Upper lobe of left lung (tissue), 4 donors: ENCODE measurements at regions not wholly inside any gene's neighbourhood (a gene's known extent, or its start where the extent isn't known, plus 50 kb on each side); places are given as distances from the start of the nearest gene placed in this dataset.

Experiments used
- CTCF ChIP-seq, 6 experiments: fragments of 450-650 bp in 4 of 6; fragments of 200-600 bp in 2 of 6; sonication (generic) in 2 of 6; IDR thresholded peaks; one replicate each; pipeline ENCODE4 v1.5.1; 2016 to 2019; ENCODE audit warnings: antibody characterized with exemption in 6 of 6
- POLR2A ChIP-seq, 4 donors: fragments of 450-650 bp; IDR thresholded peaks; one replicate each; pipeline ENCODE4 v1.5.1; 2016 to 2017; ENCODE audit warnings: antibody characterized with exemption in 4 of 4, mild to moderate bottlenecking in 2 of 4
- POLR2AphosphoS5 ChIP-seq, 2 donors: sonication (generic); formaldehyde crosslinking; IDR thresholded peaks; one replicate each; pipeline ENCODE4 v1.5.1; 2017; ENCODE audit warnings: antibody characterized with exemption in 2 of 2

GRCh38 chr2:117698287-117698686, 116.2 kb upstream of the DDX18 start:
- TF ChIP-seq POLR2A (IDR thresholded peaks at IDR 0.05) (no peak), CTCF (IDR thresholded peaks at IDR 0.05) (no peak), POLR2AphosphoS5 (IDR thresholded peaks at IDR 0.05) (no peak)
